ENCODE measurements at regions not wholly inside any gene's neighbourhood (a gene's known extent, or its start where the extent isn't known, plus 50 kb on each side); places are given as distances from the start of the nearest gene placed in this dataset.

DNA sequence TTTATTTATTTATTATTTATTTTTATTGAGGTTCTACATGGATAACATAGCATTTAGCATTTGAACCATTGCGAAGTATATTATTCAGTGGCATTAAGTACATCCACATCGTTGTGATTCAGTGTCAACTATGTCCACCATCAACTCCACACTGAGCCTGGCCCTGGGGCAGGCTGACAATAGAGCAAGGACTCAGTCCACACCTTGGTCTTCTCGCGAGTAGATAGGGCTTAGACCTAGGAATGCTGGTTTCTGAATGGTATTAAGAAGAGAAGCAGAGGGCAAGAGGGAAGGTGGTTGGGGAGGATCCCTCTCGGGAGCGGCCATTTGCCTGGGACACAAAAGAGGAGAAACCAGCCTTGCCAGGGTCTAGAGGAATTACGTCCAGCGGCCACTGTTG is 599.2 kb upstream of the MGMT start:
- no peak for DNase-seq

DNA sequence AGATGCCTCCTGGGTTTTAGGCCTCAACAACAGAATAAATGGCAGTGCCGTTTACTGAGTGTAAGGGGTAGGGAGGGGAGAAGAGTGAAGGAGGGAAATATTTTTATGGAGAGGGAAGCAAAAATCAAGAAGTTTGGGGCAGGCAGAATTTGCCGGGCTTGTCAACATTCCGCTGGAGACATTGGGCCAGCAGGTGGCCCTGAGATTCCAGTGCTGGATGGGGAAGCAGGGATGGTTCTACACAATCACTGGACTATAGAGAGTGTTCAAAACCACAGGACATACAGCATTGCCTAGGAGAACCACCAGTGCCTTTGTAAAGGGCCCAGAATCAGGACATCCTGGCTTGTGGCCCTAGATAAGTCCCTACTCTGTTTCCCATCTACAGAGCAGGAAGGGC is 598.6 kb upstream of the MGMT start:
- DNase-seq = no peak

DNA sequence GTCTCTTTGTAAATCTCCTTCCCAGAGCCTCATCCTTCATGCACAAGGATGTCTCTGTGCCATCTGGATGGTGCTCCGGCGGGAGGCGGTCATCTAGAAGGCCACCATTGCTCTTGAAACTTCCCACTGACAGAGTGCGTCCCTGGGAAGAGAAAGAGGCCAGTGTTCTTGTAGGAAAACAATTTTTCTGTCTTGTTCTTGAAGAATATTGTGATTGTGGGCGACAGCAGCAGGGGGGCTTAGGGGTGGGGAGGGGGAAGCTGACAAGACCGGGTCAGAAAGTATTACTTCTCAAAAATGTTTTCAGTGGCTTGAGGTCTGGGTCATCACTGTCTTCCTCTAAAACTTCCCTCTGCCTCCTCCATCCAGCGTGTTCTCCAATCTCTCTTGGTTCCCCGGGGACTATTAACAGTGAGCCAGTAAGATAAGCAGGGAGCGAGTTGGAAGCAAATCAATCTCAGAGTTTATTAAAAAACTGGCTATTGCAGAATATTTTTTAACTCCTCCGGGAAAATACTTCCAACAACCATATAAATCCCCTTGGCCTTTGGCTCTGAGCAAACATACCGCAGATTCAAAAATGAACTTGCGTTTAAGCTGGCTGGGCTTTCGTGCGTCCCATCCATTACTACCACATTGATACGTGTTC is 597.8 kb upstream of the MGMT start:
- DNase-seq = no peak

DNA sequence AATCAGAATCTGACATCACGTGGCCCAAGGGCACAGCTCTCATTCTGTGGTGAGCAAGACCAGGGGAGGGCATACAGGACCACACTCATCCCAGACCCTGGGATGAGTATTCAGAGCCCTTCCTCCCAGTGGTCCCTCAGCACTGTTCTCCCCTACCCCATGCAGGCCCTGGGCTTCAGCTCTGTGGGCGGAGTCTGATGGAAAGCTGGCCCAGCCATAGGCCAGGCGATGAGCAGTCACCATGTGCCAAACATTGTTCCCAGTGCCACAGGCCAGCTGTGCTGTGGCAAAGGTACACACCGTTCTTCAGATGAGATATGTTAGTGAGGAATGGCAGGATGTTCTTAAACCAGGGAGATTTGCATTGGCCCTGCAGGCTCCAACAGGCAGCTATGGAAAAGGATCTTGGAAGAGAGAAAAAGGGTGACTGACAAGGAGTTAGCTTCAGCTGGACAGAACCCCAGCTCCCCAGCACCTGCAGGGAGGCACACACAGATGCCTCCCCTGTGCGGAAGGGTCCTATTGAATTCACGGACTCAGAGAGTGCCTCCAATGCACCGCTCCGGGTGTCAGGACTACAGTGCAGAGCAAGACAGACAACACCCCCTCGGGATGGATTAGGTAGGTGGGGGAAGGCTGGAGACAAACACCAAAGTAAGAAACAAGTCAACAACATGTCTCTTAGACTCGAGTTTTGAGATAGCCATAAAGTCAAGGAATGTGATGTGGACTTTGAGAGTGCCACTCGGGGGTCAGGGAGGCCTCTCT is 596.0 kb upstream of the MGMT start:
- DNase-seq = no peak

DNA sequence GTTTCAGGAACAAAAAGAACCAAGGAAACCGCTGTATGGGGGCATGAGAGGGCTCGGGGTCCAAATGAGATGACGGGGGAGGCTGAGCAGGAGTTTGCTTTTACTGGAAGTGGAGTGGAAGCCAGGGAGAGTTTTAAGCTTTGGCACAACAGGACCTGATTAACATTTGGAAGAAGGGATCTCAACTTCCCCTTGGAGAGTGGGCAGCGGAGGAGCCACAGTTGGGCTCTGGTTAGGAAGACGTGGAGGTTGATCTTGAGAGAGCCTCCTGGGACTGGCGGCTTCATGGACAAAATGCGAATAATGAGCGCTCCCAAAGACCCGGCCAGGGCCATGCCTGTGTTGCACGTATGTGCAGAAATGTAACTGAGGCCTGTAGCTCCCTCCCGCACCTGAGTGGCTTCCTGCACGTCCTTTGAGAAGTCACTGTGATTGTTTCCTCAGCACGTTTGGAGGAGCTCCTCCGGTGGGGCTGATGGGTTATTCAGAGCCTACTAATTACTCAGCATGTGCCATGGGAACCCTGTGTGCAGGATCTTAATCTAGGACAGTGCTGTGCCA is 595.3 kb upstream of the MGMT start:
- no peak for DNase-seq

DNA sequence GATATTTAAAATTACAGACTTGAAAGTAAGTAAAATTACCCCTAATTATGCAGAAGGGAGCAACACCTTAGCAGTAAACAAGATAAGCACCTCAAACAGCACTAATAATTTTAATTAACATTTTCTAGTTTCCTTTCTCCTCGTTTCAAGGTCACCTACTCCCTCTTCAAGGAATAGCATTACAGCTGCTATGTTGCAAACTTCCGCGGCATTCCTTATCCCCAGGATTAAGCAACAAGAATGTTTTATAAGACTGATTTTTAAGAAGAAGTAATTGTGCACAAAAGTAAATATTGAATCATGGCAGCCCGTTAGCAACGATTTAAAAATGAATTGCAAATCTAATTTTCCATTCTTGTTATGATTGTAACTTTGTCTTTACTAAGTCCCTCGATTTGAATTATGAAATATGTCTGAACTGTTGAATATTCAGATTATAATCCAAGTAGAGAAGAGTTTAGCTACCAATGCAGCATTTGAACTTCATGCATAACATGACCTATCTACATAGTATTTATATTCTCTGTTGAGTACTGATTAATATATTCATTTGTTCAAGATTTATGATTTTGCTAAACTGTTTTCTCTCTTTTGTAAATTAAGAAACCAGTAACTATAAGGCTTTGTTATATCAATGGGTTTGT is 593.5 kb upstream of the MGMT start:
- DNase-seq = no peak

DNA sequence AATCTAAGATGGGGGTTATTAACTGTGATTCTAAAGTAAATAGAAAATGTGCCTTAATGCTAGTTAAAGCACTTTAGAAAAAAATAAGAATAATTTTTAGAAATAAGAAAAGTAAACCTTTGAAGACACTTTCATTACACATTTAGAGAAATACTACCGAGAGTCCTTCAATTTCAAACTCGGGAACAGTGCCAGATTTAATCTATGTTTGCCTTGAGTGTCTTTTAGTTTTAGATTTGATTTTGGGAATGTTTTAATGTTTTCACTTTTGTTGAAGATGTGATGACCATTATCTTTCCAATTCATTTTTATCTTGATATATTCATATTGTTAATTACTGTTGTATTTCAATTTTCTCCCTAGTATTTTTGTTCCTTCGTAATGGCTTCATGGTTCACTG is 592.7 kb upstream of the MGMT start:
- DNase-seq = no peak

DNA sequence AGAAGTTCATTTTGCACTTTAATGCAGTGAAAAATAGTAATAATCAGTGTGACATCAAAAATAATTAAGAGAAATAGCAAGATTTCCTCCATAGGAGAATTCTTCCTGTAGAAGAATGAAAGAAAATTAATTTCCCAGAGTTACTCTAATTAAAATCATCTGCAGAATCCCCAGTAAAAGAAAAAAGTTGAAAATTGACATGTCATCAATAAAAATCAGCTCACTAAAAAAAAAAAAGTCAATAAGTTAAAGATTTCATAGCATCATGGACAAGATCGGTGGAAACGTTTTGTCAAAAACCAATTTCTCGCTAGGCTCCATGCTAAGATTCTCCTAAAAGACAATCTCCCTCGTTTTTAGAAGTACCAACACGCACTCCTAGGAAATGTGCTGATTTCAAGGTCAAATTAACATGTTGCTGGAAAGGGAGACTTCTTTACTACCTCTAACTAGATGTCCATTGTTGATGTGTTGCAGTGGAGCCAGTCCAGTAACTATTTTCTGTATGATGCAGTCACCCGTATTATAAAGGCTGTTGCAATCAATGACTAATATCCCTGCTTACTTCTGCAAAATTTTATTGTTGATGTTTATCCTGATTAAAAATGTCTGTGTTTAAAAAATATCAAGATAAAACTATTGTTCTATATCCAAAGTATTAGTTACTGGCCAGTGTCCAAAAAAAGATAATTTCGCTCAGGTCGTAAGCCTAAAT is 591.9 kb upstream of the MGMT start:
- DNase-seq = no peak

DNA sequence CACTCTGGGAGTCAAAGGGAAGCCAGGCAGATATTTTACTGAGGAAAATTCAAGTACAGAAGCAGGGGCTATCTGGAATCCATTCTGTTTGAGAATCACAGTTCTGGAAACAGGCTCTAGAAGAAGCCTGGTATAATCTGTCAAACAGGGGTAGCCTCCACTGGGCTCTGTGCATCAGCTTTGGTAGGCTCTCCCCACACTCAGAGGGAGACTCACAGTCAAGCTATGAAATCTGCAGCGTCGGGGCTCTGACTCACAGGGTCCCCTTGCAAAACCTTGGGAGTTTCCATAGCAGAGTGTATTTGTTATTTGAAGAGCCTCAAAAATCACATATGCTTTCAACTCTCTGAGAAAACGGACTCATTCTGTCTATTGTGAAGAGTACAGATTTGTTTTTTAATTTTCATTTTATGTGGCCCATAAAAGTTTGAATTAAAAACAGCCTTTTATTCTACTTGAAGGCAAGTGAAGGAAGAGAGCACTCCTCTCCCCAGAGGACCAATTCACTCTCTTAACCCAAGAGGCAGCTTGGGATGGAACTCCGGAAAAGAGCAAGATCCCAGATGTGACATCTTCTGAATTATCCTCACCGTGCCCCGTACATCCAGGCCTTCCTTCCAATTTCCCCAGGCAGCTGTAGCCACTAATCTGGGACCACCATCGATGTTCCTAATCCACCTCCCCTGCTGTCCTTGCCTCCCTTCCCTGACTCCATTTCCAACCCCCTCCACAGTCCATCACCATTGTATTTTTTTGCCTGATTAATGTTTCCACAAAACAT is 590.9 kb upstream of the MGMT start:
- DNase-seq = no peak

DNA sequence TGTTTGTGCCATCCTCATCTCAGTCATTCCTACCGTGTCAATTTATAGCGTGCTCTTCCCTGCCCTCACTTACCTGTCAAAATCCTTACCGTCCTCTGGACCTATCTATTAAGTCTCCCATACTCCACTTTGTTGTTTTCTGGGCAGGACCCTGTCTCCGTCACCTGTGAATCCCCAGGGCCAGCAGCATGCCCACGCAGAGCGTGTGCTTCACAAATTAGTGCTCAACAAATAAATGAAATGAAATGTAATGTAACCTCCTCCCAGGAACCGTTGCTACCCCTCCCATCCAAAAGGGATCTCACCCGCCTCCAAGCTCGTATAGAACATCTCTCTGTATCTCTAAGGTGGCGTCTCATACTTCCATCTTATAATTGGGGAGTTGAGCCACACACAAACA is 589.9 kb upstream of the MGMT start:
- no peak for DNase-seq

DNA sequence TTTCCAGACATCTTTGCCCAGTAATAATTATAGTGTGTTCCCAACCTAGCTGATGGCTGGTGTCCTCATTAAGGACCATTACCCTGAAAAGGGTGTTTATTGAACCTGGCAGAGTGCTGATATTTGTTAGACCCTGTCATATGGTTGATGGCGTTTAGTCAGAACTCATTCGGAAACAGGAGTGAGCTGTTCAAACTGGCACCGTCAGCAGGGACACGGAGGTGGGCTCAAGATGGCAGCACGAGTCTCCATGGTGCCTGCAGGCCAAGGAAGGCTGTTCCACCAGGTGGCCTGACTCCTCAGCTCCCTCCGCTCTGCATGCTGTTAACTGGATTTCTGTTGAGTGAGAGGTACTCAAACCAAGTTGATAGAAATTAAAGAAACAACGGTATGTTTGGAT is 589.1 kb upstream of the MGMT start:
- no peak for DNase-seq

DNA sequence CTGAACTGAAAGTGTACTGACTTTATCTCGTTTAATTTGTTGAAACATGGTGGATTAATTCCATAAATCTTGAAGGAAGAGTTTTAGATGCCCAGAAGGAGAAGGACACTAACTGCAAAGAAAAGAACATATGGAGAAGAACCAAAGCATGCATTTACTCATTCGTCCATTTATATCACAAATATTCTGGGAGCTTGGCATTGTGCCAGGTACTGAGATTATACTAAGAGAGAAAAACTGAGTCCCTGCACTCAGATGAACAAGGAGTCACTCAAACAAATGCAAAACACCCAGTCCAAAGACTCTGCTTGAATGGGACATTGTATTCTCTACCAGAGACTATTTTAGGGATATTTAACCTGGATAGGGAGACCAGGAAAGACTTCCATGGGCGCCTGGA is 588.0 kb upstream of the MGMT start:
- DNase-seq = no peak

DNA sequence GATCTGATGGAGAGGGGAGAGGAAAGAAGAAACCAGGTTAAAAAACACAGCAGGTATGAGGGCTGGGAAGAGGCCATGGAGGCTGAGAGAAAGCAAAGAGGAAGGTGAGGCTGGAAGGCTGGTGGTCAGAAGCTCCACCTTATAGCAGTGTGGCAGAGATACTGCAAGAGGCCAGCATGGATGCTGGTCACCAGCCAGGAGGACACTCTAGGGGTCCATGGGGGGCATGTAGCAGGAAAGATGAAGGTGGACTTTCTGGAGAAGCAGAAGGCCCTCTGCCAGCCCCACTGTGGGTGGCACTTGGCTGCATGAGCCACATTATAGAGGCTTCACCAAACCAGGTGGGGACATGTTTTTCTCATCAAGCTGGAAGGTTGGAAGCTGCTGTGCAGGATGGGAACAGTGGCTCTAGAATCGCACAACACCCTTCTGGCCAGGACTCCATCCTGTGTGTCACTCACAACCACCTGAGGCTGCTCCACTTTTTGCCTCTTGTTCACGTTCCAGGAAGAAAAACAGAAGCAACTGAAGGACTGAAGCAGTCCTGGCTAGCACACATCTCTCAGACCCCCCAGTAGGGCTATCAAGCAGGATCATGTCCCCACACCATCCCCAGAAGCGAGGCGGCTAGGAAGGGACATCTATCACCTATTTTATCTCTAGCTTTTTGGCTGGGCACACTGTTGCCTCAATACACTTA is 587.5 kb upstream of the MGMT start:
- no peak for DNase-seq

DNA sequence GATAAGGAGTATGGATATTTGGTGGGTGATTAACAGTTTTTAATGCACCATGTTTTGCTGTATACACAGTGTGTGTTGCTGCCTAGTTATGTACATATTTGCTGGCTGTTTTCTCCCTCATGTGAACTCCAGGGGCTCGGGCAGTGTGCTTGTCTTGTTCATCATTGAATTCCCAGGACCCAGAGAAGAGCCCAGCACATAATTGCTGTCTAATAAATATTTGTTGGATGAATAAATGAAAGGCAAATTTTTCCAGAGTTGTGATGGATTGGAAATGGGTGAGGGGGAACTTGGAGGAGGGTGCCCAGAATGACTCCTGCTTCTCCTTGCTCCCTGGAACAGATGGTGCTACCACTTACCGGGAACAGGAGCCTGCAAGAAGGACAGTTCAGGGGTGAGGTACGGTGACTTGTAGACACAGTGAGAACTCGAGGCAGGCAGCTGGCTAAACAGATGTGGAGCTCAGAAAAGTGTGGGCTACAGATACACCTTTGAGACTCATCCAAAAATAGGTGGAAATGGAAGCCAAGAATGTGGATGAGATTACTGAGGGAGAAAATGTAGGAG is 586.8 kb upstream of the MGMT start:
- no peak for DNase-seq

DNA sequence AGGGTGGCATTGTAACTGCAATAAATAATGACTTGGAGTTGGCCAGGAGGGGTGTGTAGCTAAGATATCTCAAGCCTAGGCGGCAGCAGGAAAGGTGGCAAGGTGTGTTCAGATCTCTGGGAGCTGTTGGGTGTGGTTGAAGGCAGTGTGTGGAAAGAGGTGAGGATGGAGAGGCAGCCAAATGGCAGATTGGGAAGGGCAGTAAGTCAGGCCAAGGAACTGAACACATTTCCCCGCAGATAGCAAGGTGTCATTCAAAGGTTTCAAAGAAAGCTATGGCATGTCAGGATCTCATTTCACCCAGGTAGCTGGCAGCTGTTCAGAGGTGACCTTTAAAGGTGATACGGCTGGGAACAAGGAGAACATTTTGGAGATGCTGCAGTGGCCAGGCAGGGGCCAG is 586.0 kb upstream of the MGMT start:
- DNase-seq = no peak

DNA sequence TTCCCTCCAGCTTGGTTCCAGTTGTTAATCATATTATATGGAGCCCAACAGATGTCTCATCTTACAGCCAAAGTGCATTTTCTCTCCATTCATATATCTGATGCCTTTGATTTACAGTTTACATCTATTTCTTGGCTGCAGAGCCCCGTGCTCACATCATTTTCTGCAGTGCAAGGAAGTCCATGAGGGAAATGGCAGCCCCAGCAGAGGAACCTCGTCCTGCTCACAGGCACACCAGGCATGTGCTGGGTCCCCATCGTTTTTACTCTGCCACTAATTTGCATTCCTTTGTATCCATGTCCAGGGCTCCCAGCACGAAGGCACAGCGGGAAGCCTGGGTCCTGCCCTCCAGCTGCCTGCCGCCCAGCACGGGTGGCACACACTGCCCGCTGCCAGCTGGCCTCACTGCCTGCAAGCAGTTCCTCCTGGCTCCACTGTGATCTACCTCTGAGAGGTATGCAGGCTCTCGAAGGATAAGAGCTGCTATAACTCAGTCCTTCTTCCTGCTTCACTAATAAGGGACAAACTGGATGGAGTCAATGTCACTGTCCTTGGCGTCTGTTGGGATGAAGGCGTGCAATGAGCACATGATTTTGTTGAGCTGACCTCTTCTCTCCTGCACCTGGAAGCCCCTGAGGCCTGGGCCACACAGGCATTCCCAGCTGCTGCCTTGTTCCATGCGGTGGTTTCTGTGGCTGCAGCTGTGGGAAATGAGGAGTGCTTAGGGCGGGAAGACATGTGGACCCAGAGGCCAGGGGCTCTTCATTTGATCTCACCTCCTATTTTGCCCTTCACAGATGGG is 583.6 kb upstream of the MGMT start:
- no peak for DNase-seq

DNA sequence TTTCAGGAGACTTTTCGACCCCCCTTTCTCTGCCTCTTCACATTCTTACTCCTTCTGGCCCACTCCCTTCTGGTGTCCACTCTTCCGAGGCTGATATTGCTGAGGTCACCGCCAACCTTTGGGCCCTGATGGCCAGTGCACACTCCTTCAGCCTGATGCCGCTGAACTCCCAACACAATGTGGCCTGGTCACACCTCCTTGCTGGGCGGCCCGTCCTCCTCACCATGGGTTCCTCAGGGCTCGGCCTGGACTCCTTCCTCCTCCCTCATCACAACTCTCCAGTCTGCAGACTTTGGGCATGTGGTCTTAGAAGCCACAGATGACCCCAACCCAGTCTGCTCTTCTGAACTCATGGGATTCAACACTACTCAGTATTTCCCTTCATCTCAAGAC is 583.0 kb upstream of the MGMT start:
- no peak for DNase-seq

DNA sequence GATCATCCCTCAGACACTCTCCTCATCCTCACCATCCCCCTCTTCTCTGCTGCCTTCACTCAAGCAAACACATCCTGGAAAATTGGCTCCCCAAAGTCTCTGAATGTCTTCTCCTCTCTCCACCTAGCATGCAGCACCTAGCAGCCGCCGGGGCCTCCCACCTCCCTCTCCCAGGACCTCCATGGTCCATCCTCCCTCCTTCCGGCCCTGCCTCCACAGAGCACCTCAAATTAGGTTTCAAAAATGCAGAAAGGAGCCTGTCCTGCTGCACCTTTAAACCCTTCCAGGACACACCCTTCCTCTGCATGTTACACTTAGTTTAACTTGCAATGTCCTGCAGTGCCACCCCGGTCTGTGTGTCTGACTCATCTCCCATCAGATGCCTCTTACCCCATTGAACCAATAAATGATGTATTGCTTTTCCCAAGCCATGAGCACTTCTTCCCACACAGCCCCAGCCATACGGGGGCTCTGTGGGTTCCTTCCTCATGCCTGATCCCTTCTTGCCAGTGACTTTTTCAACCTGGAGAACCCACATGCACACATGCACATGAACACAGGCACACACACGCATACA is 582.5 kb upstream of the MGMT start:
- no peak for DNase-seq

DNA sequence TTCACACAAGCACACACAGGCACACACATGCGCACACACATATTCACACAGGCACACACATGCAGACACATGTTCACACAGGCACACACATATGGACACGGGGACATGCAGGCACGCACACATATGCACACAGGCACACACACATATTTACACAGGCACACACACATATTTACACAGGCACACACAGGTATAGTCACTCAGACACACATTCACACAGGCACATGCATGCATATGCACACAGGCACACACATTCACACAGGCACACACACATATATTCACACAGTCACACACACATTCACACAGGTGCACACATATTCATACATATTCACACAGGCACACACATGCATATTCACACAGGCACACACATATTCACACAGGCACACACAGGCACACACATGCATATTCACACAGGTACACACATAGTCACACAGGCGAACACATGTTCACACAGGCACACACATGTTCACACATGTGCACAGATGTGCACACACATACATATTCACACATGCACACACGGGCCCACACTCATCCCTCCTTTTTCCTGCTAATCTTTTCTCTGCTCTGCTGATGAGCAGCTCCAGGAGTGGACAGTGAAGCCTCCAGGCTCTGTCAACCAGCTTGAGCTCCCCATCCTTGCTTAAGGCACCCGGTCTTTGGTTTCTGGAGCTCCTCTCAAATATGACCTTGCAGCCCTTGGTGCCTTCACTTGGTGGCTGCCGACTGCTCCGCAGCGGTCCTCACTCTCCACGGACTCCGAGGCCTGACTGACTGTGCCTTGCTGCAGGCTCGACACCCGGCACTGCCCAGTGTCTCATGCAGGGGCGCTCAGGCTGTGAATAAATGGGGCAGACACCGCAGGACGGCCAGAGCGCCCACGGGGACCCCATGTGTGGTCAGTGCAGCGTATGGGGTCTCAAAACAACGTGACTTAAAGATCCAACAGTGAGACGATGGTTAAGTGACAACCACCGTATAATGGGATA is 581.2 kb upstream of the MGMT start:
- no peak for DNase-seq
